Nucleus accumbens (tissue), 56 donors: ENCODE measurements at regions not wholly inside any gene's neighbourhood (a gene's known extent, or its start where the extent isn't known, plus 50 kb on each side); places are given as distances from the start of the nearest gene placed in this dataset.

ENCODE experiments used
- DNase-seq, 56 donors: peaks; one replicate each; lab custom pipeline; 2025; lab: John Stamatoyannopoulos, UW

DNA sequence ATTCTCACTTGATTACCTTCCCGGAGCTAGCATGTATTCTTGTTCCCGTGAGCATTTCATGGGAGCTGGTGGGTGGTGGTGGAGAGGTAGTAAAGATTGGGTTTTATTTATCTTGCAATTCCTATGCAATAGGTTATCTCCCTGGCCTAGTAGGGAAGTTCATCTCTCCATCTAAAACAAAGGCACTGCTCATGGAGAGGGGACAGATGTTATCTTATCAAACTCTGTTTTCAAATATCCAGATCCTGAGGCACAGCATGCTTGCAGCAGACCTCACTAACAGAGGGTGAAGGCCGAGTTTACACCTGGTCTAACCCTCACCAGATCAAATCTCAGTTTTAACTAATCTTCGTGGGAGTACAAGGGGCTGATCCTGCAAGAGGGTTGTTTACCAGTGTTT is 98.9 kb downstream of the CYRIA start:
- no peak for DNase-seq

DNA sequence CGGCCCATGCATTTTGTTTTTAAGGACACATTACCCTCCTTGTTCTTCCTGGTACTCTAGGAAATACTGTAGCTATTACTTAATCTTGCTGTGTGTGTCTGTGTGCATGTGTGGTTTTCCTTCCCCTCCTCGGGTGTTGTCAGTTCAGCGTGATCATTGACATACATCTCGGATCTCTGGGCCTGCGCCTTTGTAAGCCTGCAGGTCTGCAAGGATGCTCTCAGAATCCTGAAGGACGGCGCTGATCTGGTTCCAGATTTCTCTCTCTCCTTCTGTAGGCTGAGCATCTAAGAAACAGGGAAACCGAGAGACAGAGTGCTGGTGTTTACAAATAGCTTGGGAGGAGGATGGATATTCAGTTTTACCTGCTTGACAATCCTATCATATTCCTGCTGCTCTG is 100.2 kb downstream of the CYRIA start:
- no peak for DNase-seq

GRCh38 chr2:16561676-16562075 is 104.0 kb downstream of the CYRIA start:
- no peak for DNase-seq

- no peak for DNase-seq
Measured at GRCh38 chr2:16561251-16561650, 104.4 kb downstream of the CYRIA start.

DNA sequence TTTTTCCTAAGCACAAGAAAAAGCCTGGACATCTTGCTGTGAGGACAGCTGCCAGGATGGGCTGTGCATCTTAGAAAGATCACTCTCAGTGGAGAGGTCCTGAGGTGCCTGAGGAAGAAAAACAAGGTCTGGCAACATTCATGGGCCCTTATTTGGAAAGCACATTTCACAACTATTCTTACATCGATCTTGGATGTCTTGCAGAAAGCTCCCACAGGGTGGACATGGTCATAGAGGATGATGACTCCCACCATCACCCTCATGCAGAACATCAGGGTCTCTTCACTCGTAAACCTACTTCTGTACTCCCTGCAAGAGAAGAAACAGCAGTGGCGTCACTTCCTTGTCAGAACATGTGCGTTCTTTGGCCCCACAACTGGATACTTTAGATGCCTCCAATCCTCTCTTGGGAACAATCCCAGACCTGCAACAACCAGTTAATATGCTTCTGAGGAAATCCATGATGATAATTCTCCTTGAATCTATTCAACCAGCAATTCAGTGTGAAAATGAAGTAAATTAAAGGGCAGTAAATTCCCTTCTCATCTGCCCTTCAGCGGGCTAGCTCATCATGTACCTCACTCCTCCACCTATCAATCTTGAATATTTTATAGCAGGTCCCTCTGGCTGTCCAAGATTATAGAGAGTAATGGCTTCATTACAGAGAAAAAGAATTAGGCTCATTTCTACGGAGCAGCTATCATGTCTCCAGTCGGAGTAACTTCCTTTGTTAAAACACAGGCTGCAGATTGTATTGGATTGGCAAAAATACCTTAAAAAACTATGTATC is 106.2 kb downstream of the CYRIA start:
- DNase-seq, result no peak

DNA sequence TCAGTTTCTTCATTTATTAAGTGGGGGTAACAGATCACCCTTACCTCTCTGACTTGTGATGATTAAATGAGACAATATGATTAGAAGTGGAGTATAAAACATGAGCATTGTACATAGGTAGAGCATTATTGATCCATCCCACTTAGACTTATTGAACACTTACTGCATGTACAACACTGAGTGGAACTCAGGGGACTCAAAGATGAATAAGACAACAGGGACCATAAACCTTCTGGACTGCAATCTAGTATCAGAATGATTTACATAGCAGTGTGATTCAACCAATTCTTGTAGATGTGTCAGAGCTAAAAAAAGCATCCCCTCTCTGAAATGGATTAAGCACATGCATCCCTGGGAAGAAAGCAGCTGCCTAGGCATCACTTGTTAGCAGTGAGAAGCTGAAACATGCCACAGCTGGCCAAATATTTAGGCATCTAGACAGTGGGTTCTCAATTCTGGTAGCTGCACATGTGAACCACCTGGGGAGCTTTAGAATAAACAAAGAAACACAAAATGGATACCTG is 111.5 kb downstream of the CYRIA start:
- DNase-seq, result peak in 1 of 56 donors; percentile 8

GRCh38 chr2:16553226-16553625 is 112.4 kb downstream of the CYRIA start:
- peak in 29 of 56 donors; percentile 2 to 66 (median 17) for DNase-seq

DNA sequence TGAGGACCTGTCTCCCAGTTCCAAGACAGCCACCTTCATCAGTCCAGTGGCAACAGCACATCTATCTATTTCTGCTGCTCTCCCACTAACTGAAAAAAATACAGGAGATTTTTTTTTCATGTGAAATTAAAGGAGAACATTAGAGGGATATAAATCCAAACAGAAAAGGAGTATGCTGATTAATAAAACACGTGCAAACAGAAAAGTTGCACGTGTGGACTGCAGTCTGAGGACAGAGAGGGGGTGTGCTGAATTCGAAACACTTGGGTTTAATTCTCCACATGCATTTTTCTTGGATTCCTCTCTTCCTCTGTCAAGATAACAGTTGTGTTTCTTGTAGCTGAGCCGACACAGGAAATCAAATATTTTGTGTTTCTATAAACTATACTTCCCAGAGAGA is 113.4 kb downstream of the CYRIA start:
- DNase-seq, result no peak

DNA sequence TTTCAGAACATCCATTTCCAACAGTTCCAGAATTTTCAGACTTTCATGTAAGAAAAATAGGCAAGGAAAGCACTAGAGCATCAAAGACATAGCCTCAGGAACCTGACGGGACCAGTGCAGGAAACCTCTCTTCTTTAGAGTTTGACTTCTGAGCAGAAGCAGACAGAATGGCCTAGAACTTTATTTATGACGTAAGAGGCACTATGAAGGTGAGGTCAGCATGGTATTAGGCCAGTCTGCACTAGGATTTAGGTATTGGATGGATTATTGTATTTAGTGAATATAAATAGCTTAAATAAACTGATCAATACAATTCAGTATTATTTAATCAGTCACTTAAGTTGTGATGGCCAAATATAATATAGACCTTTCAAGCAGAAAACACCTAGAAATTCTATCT is 117.6 kb downstream of the CYRIA start:
- DNase-seq, result no peak

DNA sequence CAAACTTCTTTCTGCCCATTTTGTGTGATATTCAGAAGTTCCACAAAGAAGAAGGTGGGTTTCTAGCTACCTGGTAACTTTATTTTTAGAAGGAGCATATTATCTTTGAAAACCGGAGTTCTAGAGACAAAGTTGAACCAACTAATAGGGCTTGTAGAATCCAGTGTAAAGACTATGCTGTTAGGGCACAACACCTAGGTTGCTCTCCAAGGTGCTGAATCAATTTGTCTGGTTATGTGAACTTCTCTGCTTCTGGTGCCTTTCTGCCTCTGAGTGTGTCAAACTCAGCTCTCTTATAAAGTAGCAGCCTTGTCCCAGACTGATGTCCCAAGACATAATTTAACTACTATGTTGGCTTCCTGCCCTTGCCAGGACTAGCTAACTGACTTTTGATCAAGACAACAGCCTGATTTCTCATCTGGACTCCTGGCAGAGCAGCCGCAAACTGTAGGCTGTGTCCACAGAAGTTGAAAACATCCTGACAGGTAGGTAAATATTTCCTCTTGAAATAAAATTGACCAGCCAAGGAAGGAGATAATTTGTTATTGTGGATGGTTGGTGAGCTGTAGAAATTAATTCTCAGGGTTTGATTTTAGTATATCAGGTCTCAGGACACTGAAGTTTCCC is 119.4 kb downstream of the CYRIA start:
- DNase-seq, result no peak

- DNase-seq, result no peak
Measured at GRCh38 chr2:16538707-16539106, 126.9 kb downstream of the CYRIA start.

- DNase-seq, result no peak
Measured at GRCh38 chr2:16537347-16537746, 128.3 kb downstream of the CYRIA start.

DNA sequence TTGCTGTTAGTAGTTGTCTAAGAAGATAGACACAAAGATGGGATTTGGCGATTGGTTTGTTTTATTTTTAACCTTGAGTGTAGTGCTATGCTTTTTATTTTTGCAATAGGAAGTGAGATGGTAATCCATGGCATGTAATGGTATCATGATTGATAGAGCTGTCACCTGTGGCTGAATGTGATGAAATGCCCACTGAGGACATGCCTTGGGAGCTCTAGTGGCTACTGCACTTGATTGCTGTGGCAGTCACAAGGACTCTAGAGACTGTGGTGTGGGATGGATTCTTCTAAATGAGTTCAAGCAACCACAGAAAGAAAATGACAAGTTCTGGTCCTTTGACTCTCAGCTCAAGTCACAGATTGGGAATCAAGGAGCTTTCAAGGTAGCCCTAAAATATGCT is 139.4 kb downstream of the CYRIA start:
- no peak for DNase-seq

- DNase-seq, result no peak
Measured at GRCh38 chr2:16525265-16525887, 140.3 kb downstream of the CYRIA start.

DNA sequence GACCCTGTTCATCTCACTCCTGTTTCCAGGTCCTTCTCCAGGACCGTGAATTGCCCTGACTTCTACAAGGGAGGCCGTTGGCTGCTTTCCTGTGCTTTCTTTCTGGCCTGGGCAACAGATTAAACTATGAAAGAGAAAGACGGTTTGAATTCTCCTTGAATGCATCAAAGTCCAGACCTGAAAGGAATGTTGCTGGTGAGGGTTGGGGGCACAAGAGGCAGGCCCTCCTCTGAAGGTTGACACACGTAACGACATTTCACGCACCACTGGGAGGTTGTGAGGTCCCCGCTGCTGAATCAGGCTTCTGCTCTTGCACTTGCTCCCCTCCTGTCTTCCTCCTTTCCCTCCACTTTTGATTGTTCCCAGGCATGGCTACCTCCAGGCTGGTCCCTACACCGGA is 141.9 kb downstream of the CYRIA start:
- DNase-seq, result no peak

- no peak for DNase-seq
Measured at GRCh38 chr2:16522031-16522831, 143.4 kb downstream of the CYRIA start.

DNA sequence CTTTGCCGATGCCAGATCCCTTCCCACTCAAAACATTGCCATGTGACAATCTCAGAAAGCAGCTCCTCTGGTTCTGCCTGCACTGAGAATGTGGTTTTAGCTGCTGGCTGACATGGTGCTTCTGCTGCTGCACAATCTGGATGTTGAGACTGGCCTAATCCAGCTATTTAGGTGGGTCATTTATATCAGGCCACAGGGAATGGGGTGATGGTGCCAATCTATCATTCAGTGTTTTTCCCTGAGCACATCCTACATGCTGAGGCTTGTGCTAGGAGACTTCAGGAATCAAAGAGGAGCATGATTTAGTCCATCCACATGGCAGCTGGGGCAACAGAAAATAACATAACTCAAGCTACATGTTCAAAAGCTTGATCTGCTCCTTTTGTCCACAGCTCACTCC is 144.7 kb downstream of the CYRIA start:
- no peak for DNase-seq

DNA sequence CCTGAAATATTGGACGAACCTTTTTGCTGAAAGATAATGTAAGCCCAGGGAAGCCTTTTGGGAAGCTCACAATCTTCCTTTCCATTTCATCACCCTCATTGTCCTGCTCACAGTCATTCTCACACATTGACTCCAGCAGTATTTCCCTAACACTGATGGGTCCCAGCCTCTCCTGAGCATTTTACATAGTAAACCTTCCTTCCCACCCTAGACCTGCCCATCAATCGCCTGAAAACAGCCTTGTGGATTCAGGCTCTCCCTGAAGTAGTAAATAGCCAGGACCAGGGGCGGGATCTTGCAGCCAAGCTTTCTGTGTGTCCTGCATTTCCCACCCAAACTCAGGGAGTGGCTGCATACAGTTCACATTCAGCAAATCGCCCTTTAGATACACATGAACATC is 149.9 kb downstream of the CYRIA start:
- DNase-seq, result no peak

GRCh38 chr2:16513626-16514025 is 152.0 kb downstream of the CYRIA start:
- no peak for DNase-seq

GRCh38 chr2:16511041-16511440 is 154.6 kb downstream of the CYRIA start:
- no peak for DNase-seq

DNA sequence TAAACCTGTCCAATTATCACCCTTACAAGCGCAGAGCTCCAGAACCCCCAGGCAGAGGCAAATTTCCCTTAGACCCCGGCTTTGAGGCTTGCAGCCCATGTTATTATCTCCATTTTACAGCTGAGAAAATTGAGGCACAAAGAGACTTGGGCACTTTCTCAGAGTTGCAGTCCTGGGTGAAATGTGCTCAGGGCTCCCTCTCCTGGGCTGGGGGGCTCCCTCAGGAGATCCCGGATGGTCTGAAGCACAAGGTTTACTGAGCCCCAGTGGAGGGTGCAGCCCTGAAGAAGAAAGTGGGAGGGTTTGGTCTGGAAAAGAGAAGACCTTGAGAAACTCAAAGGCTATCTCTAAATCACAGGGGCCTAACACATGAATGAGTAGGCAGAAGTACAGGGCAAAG is 156.6 kb downstream of the CYRIA start:
- no peak for DNase-seq
